ENCODE measurements at regions not wholly inside any gene's neighbourhood (a gene's known extent, or its start where the extent isn't known, plus 50 kb on each side); places are given as distances from the start of the nearest gene placed in this dataset.

DNA sequence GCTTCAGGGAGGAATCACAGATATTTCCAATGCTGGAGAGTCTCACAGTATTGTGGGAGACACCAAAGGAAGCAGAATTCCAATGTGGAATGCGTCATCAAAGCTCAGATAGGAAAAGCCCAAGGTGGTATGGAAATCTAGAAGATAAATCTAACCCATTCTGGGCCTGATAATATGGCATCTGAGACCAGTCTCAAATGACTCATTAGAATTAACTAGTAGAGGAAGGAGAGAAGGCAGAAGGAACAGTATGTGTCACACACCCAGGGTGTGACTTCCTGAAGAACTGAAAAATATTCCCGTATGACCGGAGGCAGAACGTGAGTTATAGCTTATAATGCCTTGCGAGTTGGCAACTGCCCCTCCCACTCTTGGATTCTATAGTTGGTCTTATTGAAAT, 499.2 kb downstream of the PLPP3 start (continued):
- TF ChIP-seq, protein P1, sequence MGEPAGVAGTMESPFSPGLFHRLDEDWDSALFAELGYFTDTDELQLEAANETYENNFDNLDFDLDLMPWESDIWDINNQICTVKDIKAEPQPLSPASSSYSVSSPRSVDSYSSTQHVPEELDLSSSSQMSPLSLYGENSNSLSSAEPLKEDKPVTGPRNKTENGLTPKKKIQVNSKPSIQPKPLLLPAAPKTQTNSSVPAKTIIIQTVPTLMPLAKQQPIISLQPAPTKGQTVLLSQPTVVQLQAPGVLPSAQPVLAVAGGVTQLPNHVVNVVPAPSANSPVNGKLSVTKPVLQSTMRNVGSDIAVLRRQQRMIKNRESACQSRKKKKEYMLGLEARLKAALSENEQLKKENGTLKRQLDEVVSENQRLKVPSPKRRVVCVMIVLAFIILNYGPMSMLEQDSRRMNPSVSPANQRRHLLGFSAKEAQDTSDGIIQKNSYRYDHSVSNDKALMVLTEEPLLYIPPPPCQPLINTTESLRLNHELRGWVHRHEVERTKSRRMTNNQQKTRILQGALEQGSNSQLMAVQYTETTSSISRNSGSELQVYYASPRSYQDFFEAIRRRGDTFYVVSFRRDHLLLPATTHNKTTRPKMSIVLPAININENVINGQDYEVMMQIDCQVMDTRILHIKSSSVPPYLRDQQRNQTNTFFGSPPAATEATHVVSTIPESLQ (CRISPR knock-in tag; IDR thresholded peaks at IDR 0.05), result no peak
- no peak for TF ChIP-seq OVOL2 (CRISPR knock-in tag; IDR thresholded peaks at IDR 0.05; ENCODE audit: borderline replicate concordance)

GRCh38 chr1:56079391-56079790, 500.0 kb downstream of the PLPP3 start:
- Mint-ChIP-seq H3K9me3 (no peaks in the 10 kb centered on the region), H3K27ac (no peak overlapping the region), H3K4me1 (no peaks in the 10 kb centered on the region), H3K4me3 (no peak overlapping the region), H3K27me3 (ENCODE audit: low read depth) (no peaks in the 10 kb centered on the region), H3K36me3 (no peaks in the 10 kb centered on the region)
- TF ChIP-seq ZSCAN18 (CRISPR knock-in tag; IDR thresholded peaks at IDR 0.05) (no peak), SMAD4 (CRISPR knock-in tag; IDR thresholded peaks at IDR 0.05) (no peak), JAZF1 (CRISPR knock-in tag; IDR thresholded peaks at IDR 0.05) (no peak), HMGA2 (CRISPR knock-in tag; IDR thresholded peaks at IDR 0.05) (no peak), TP53 (CRISPR knock-in tag; IDR thresholded peaks at IDR 0.05) (no peak), NR3C1 (CRISPR knock-in tag; conservative IDR thresholded peaks at IDR 0.05; ENCODE audit: low read depth) (no peak), ZNF138 (CRISPR knock-in tag; conservative IDR thresholded peaks at IDR 0.05) (no peak), IRF1 (CRISPR knock-in tag; IDR thresholded peaks at IDR 0.05) (no peak), ZNF219 (CRISPR knock-in tag; IDR thresholded peaks at IDR 0.05; ENCODE audit: borderline replicate concordance) (no peak), E2F5 (CRISPR knock-in tag; IDR thresholded peaks at IDR 0.05) (no peak), EMX1 (CRISPR knock-in tag; IDR thresholded peaks at IDR 0.05) (no peak)
- TF ChIP-seq, protein P2, sequence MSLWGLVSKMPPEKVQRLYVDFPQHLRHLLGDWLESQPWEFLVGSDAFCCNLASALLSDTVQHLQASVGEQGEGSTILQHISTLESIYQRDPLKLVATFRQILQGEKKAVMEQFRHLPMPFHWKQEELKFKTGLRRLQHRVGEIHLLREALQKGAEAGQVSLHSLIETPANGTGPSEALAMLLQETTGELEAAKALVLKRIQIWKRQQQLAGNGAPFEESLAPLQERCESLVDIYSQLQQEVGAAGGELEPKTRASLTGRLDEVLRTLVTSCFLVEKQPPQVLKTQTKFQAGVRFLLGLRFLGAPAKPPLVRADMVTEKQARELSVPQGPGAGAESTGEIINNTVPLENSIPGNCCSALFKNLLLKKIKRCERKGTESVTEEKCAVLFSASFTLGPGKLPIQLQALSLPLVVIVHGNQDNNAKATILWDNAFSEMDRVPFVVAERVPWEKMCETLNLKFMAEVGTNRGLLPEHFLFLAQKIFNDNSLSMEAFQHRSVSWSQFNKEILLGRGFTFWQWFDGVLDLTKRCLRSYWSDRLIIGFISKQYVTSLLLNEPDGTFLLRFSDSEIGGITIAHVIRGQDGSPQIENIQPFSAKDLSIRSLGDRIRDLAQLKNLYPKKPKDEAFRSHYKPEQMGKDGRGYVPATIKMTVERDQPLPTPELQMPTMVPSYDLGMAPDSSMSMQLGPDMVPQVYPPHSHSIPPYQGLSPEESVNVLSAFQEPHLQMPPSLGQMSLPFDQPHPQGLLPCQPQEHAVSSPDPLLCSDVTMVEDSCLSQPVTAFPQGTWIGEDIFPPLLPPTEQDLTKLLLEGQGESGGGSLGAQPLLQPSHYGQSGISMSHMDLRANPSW (CRISPR knock-in tag; conservative IDR thresholded peaks at IDR 0.05; ENCODE audit: low read depth), result no peak
- TF ChIP-seq, protein P3, sequence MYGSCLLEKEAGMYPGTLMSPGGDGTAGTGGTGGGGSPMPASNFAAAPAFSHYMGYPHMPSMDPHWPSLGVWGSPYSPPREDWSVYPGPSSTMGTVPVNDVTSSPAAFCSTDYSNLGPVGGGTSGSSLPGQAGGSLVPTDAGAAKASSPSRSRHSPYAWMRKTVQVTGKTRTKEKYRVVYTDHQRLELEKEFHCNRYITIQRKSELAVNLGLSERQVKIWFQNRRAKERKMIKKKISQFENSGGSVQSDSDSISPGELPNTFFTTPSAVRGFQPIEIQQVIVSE (CRISPR knock-in tag; IDR thresholded peaks at IDR 0.05; ENCODE audit: borderline replicate concordance), result no peak
- TF ChIP-seq, protein P4, sequence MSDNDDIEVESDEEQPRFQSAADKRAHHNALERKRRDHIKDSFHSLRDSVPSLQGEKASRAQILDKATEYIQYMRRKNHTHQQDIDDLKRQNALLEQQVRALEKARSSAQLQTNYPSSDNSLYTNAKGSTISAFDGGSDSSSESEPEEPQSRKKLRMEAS (CRISPR knock-in tag; IDR thresholded peaks at IDR 0.05), result no peak
- TF ChIP-seq, protein P5, sequence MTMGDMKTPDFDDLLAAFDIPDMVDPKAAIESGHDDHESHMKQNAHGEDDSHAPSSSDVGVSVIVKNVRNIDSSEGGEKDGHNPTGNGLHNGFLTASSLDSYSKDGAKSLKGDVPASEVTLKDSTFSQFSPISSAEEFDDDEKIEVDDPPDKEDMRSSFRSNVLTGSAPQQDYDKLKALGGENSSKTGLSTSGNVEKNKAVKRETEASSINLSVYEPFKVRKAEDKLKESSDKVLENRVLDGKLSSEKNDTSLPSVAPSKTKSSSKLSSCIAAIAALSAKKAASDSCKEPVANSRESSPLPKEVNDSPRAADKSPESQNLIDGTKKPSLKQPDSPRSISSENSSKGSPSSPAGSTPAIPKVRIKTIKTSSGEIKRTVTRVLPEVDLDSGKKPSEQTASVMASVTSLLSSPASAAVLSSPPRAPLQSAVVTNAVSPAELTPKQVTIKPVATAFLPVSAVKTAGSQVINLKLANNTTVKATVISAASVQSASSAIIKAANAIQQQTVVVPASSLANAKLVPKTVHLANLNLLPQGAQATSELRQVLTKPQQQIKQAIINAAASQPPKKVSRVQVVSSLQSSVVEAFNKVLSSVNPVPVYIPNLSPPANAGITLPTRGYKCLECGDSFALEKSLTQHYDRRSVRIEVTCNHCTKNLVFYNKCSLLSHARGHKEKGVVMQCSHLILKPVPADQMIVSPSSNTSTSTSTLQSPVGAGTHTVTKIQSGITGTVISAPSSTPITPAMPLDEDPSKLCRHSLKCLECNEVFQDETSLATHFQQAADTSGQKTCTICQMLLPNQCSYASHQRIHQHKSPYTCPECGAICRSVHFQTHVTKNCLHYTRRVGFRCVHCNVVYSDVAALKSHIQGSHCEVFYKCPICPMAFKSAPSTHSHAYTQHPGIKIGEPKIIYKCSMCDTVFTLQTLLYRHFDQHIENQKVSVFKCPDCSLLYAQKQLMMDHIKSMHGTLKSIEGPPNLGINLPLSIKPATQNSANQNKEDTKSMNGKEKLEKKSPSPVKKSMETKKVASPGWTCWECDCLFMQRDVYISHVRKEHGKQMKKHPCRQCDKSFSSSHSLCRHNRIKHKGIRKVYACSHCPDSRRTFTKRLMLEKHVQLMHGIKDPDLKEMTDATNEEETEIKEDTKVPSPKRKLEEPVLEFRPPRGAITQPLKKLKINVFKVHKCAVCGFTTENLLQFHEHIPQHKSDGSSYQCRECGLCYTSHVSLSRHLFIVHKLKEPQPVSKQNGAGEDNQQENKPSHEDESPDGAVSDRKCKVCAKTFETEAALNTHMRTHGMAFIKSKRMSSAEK (CRISPR knock-in tag; IDR thresholded peaks at IDR 0.05; ENCODE audit: borderline replicate concordance), result no peak
- CTCF ChIA-PET, result no interaction called here
- ATAC-seq (no peak), DNase-seq (ENCODE audit: low spot score) (no peak)
- POLR2A ChIA-PET, result no interaction called here
